ENCODE measurements at regions not wholly inside any gene's neighbourhood (a gene's known extent, or its start where the extent isn't known, plus 50 kb on each side); places are given as distances from the start of the nearest gene placed in this dataset.

GRCh38 chr5:174294891-174295620 lies 249.6 kb downstream of the NSG2 start:
- Mint-ChIP-seq H3K4me3 (no peak overlapping the region), H3K4me1 (no peaks in the 10 kb centered on the region), H3K9me3 (peaks cover 11% of the 10 kb centered on the region), H3K27ac (no peak overlapping the region), H3K27me3 (ENCODE audit: low read depth) (peaks cover 26% of the 10 kb centered on the region), H3K36me3 (ENCODE audit: low read depth) (no peaks in the 10 kb centered on the region)
- TF ChIP-seq CTCF (IDR thresholded peaks at IDR 0.05; ENCODE audit: unreplicated experiment in 3 of 3) = no peak

- Mint-ChIP-seq H3K4me3 (no peak overlapping the region), H3K27me3 (ENCODE audit: low read depth) (peaks cover 26% of the 10 kb centered on the region), H3K36me3 (ENCODE audit: low read depth) (no peaks in the 10 kb centered on the region), H3K4me1 (peaks cover 2% of the 10 kb centered on the region), H3K9me3 (peaks cover 11% of the 10 kb centered on the region), H3K27ac (no peak overlapping the region)
- TF ChIP-seq CTCF (IDR thresholded peaks at IDR 0.05; ENCODE audit: unreplicated experiment in 3 of 3) = no peak
Measured at GRCh38 chr5:174295702-174296436, 250.4 kb downstream of the NSG2 start.

GRCh38 chr5:174300118-174300940 lies 254.8 kb downstream of the NSG2 start:
- H3K4me1 Mint-ChIP-seq = peaks cover 5% of the 10 kb centered on the region
- H3K27me3 Mint-ChIP-seq (ENCODE audit: low read depth) = peaks cover 10% of the 10 kb centered on the region
- H3K4me3 Mint-ChIP-seq = no peak overlapping the region
- TF ChIP-seq CTCF (IDR thresholded peaks at IDR 0.05; ENCODE audit: unreplicated experiment in 3 of 3) = no peak
- peaks cover 8% of the 10 kb centered on the region for H3K9me3 Mint-ChIP-seq
- peak overlapping the region in 1 of 3 experiments; percentile 7 for H3K27ac Mint-ChIP-seq
- no peaks in the 10 kb centered on the region for H3K36me3 Mint-ChIP-seq (ENCODE audit: low read depth)

GRCh38 chr5:174300941-174301761 lies 255.6 kb downstream of the NSG2 start:
- Mint-ChIP-seq H3K27me3 (ENCODE audit: low read depth) (peaks cover 10% of the 10 kb centered on the region), H3K9me3 (peaks cover 5% of the 10 kb centered on the region), H3K27ac (peak overlapping the region in 1 of 3 experiments; percentile 7), H3K4me3 (no peak overlapping the region), H3K4me1 (peaks cover 5% of the 10 kb centered on the region), H3K36me3 (ENCODE audit: low read depth) (no peaks in the 10 kb centered on the region)
- TF ChIP-seq CTCF (IDR thresholded peaks at IDR 0.05; ENCODE audit: unreplicated experiment in 3 of 3) = no peak

GRCh38 chr5:174301848-174302625 lies 256.5 kb downstream of the NSG2 start:
- no peak overlapping the region for H3K4me3 Mint-ChIP-seq
- no peak overlapping the region for H3K27ac Mint-ChIP-seq
- H3K27me3 Mint-ChIP-seq (ENCODE audit: low read depth) = peaks cover 19% of the 10 kb centered on the region
- H3K4me1 Mint-ChIP-seq = peaks cover 10% of the 10 kb centered on the region
- H3K36me3 Mint-ChIP-seq (ENCODE audit: low read depth) = no peaks in the 10 kb centered on the region
- peaks cover 5% of the 10 kb centered on the region for H3K9me3 Mint-ChIP-seq
- no peak for TF ChIP-seq CTCF (IDR thresholded peaks at IDR 0.05; ENCODE audit: unreplicated experiment in 3 of 3)

Data from nephron (organoid).